H9 (cell line): ENCODE measurements at regions not wholly inside any gene's neighbourhood (a gene's known extent, or its start where the extent isn't known, plus 50 kb on each side); places are given as distances from the start of the nearest gene placed in this dataset.

Experiments used
- DNase-seq: peaks from one replicate; pipeline ENCODE4 v3.0.0-alpha.2; 2017
- H2AFZ ChIP-seq: one replicate; pipeline ENCODE4 v1.6.1; 2013; ENCODE audit warnings: mild to moderate bottlenecking, low read length, control low read depth, moderate library complexity
- H2AK5ac ChIP-seq: 2 replicates; pipeline ENCODE4 v1.6.1; 2013; ENCODE audit warnings: low read length, control low read depth, mixed read lengths; ENCODE audit not compliant: insufficient read length
- H2BK120ac ChIP-seq: one replicate; pipeline ENCODE4 v1.6.1; 2013; ENCODE audit warnings: low read depth, mild to moderate bottlenecking, low read length, control low read depth, inconsistent platforms; ENCODE audit not compliant: poor library complexity, severe bottlenecking
- H2BK12ac ChIP-seq: 2 replicates; pipeline ENCODE4 v1.6.1; 2013; ENCODE audit warnings: low read length, control low read depth, mixed read lengths, low read depth; ENCODE audit not compliant: insufficient read length
- H2BK15ac ChIP-seq: 2 replicates; pipeline ENCODE4 v1.6.1; 2013; ENCODE audit warnings: low read depth, low read length, control low read depth
- H2BK20ac ChIP-seq: one replicate; pipeline ENCODE4 v1.6.1; 2013; ENCODE audit warnings: low read depth, mild to moderate bottlenecking, low read length, control low read depth, inconsistent platforms; ENCODE audit not compliant: poor library complexity, severe bottlenecking
- H2BK5ac ChIP-seq: 2 replicates; pipeline ENCODE4 v1.6.1; 2013; ENCODE audit warnings: low read length, control low read depth, mixed read lengths; ENCODE audit not compliant: insufficient read length
- H3K14ac ChIP-seq: 2 replicates; pipeline ENCODE4 v1.6.1; 2013; ENCODE audit warnings: low read length, control low read depth; ENCODE audit not compliant: insufficient read depth
- H3K18ac ChIP-seq: 2 replicates; pipeline ENCODE4 v1.6.1; 2013; ENCODE audit warnings: low read depth, mild to moderate bottlenecking, mixed read lengths, low read length, control low read depth; ENCODE audit not compliant: insufficient read length
- H3K23ac ChIP-seq: 2 replicates; pipeline ENCODE4 v1.6.1; 2013; ENCODE audit warnings: low read length, control low read depth, mixed read lengths, low read depth; ENCODE audit not compliant: insufficient read length
- H3K23me2 ChIP-seq: 2 replicates; pipeline ENCODE4 v1.6.1; 2013; ENCODE audit warnings: low read depth, mild to moderate bottlenecking, mixed read lengths, low read length, control low read depth; ENCODE audit not compliant: insufficient read length, poor library complexity, severe bottlenecking
- H3K27ac ChIP-seq: 2 replicates; pipeline ENCODE4 v1.5.1; 2013; ENCODE audit warnings: low read length, control low read depth, mixed read lengths, low read depth; ENCODE audit not compliant: insufficient read length
- H3K27me3 ChIP-seq: 2 replicates; pipeline ENCODE4 v1.6.1; 2013; ENCODE audit warnings: low read length, control low read depth, inconsistent platforms; ENCODE audit not compliant: insufficient read depth
- H3K4ac ChIP-seq: 2 replicates; pipeline ENCODE4 v1.6.1; 2013; ENCODE audit warnings: low read depth, mild to moderate bottlenecking, control low read depth, inconsistent platforms, low read length, moderate library complexity
- H3K4me1 ChIP-seq: 2 replicates; pipeline ENCODE4 v1.6.1; 2013; ENCODE audit warnings: low read length, control low read depth, inconsistent platforms; ENCODE audit not compliant: insufficient read depth
- H3K4me2 ChIP-seq: 2 replicates; pipeline ENCODE4 v1.6.1; 2013; ENCODE audit warnings: low read length, control low read depth, mixed read lengths; ENCODE audit not compliant: insufficient read length, insufficient read depth
- H3K56ac ChIP-seq: 2 replicates; pipeline ENCODE4 v1.6.1; 2013; ENCODE audit warnings: low read depth, mild to moderate bottlenecking, mixed read lengths, low read length, control low read depth; ENCODE audit not compliant: insufficient read length
- H3K79me1 ChIP-seq: 2 replicates; pipeline ENCODE4 v1.6.1; 2013; ENCODE audit warnings: low read depth, mild to moderate bottlenecking, moderate library complexity, low read length, control low read depth, inconsistent platforms; ENCODE audit not compliant: insufficient read depth, poor library complexity, severe bottlenecking
- H3K79me2 ChIP-seq: 2 replicates; pipeline ENCODE4 v1.6.1; 2013; ENCODE audit warnings: low read length, control low read depth, inconsistent platforms; ENCODE audit not compliant: insufficient read depth
- H3K9ac ChIP-seq: 2 replicates; pipeline ENCODE4 v1.6.1; 2013; ENCODE audit warnings: low read length, control low read depth, mixed read lengths; ENCODE audit not compliant: insufficient read length; ENCODE audit errors: extremely low read depth
- H3K9me3 ChIP-seq: one replicate; pipeline ENCODE4 v1.6.1; 2013; ENCODE audit warnings: low read depth, low read length, inconsistent platforms; ENCODE audit not compliant: control insufficient read depth
- H3T11ph ChIP-seq: one replicate; pipeline ENCODE4 v1.6.1; 2013; ENCODE audit warnings: mild to moderate bottlenecking, low read length, control low read depth, inconsistent platforms
- H4K20me1 ChIP-seq: one replicate; pipeline ENCODE4 v1.6.1; 2013; ENCODE audit not compliant: control insufficient read depth, insufficient read length, insufficient read depth
- H4K5ac ChIP-seq: 2 replicates; pipeline ENCODE4 v1.6.1; 2013; ENCODE audit warnings: low read depth, mild to moderate bottlenecking, mixed read lengths, low read length, control low read depth; ENCODE audit not compliant: insufficient read length
- H4K8ac ChIP-seq: replicated peaks from 2 replicates; pipeline ENCODE4 v1.6.1; 2013; ENCODE audit warnings: low read length, control low read depth, mixed read lengths, low read depth; ENCODE audit not compliant: insufficient read length
- H4K91ac ChIP-seq: 2 replicates; pipeline ENCODE4 v1.6.1; 2013; ENCODE audit warnings: low read depth, mild to moderate bottlenecking, moderate library complexity, mixed read lengths, low read length, control low read depth; ENCODE audit not compliant: insufficient read length
- H3K27ac Mint-ChIP-seq, 3 experiments: 2 replicates in 2 of 3; 3 replicates in 1 of 3; pipeline ENCODE4 v1.8.0; 2020 to 2021; ENCODE audit warnings: mixed read lengths in 3 of 3, mild to moderate bottlenecking in 1 of 3, moderate library complexity in 1 of 3
- H3K27me3 Mint-ChIP-seq: 2 replicates; pipeline ENCODE4 v1.8.0; 2021; ENCODE audit warnings: low read depth, mild to moderate bottlenecking, moderate library complexity, mixed read lengths
- H3K36me3 Mint-ChIP-seq, 3 experiments: 2 replicates in 2 of 3; 3 replicates in 1 of 3; pipeline ENCODE4 v1.8.0; 2020 to 2021; ENCODE audit warnings: low read depth in 3 of 3, mixed read lengths in 3 of 3; ENCODE audit not compliant: insufficient read depth in 1 of 3
- H3K4me1 Mint-ChIP-seq, 2 experiments: 2 replicates each; pipeline ENCODE4 v1.8.0; 2020; ENCODE audit warnings: mixed read lengths in 2 of 2
- H3K4me3 Mint-ChIP-seq, 2 experiments: 2 replicates in 1 of 2; 3 replicates in 1 of 2; pipeline ENCODE4 v1.8.0; 2020 to 2021; ENCODE audit warnings: mild to moderate bottlenecking in 2 of 2, mixed read lengths in 2 of 2, moderate library complexity in 1 of 2
- H3K9me3 Mint-ChIP-seq, 2 experiments: 2 replicates in 1 of 2; 3 replicates in 1 of 2; pipeline ENCODE4 v1.8.0; 2020; ENCODE audit warnings: mild to moderate bottlenecking in 2 of 2, mixed read lengths in 2 of 2, moderate library complexity in 1 of 2
- CTCF ChIP-seq: fragments of 200-600 bp; sonication (generic); conservative IDR thresholded peaks from 3 replicates; pipeline ENCODE4 v1.8.0; 2021; ENCODE audit warnings: antibody characterized with exemption, mild to moderate bottlenecking
- WGBS: extraction: QIAGEN DNeasy Blood & Tissue Kit; methylation state at CpG from one replicate; pipeline ENCODE4 v1.1.7; 2013; ENCODE audit warnings: missing lambda C conversion rate, low lambda C conversion rate, mixed read lengths; ENCODE audit not compliant: insufficient read length; ENCODE audit errors: extremely low coverage; 5-methylcytosine and 5-hydroxymethylcytosine counted together

GRCh38 chr7:41847606-41848005, 144.7 kb upstream of the INHBA start:
- Mint-ChIP-seq H3K36me3 (no peaks in the 10 kb centered on the region), H3K27me3 (no peaks in the 10 kb centered on the region; the same call in 1 of the 2 replicates), H3K27ac (no peak overlapping the region), H3K4me1 (no peaks in the 10 kb centered on the region), H3K4me3 (no peak overlapping the region), H3K9me3 (peaks cover 0 to 2% of the 10 kb centered on the region in 2 experiments; a peak in 3 of 5 replicates)
- H3K56ac ChIP-seq: no peak overlapping the region
- no peak overlapping the region for H2BK12ac ChIP-seq
- H3T11ph ChIP-seq: no peak overlapping the region
- H3K23ac ChIP-seq: no peak overlapping the region
- WGBS: no CpG with 5 or more reads among the region's 4 CpGs
- H3K4me2 ChIP-seq: no peak overlapping the region
- H4K91ac ChIP-seq: no peak overlapping the region
- no peak for DNase-seq
- no peak overlapping the region for H3K14ac ChIP-seq
- H3K23me2 ChIP-seq: no peaks in the 10 kb centered on the region
- H2BK120ac ChIP-seq: no peak overlapping the region
- no peak overlapping the region for H2AFZ ChIP-seq
- no peaks in the 10 kb centered on the region for H3K4me1 ChIP-seq
- H3K79me2 ChIP-seq: no peaks in the 10 kb centered on the region
- no peak overlapping the region for H2AK5ac ChIP-seq
- H2BK20ac ChIP-seq: no peak overlapping the region
- no peak overlapping the region for H3K9ac ChIP-seq
- no peak overlapping the region for H4K8ac ChIP-seq
- no peaks in the 10 kb centered on the region for H3K27me3 ChIP-seq
- no peak overlapping the region for H2BK15ac ChIP-seq
- H4K20me1 ChIP-seq: no peaks in the 10 kb centered on the region
- H2BK5ac ChIP-seq: no peak overlapping the region
- H3K18ac ChIP-seq: no peak overlapping the region
- no peaks in the 10 kb centered on the region for H3K79me1 ChIP-seq
- H3K4ac ChIP-seq: no peak overlapping the region
- no peak overlapping the region for H3K27ac ChIP-seq
- no peak overlapping the region for H4K5ac ChIP-seq
- no peak for TF ChIP-seq CTCF
- H3K9me3 ChIP-seq: no peaks in the 10 kb centered on the region
